ENCODE measurements at regions not wholly inside any gene's neighbourhood (a gene's known extent, or its start where the extent isn't known, plus 50 kb on each side); places are given as distances from the start of the nearest gene placed in this dataset.

DNA sequence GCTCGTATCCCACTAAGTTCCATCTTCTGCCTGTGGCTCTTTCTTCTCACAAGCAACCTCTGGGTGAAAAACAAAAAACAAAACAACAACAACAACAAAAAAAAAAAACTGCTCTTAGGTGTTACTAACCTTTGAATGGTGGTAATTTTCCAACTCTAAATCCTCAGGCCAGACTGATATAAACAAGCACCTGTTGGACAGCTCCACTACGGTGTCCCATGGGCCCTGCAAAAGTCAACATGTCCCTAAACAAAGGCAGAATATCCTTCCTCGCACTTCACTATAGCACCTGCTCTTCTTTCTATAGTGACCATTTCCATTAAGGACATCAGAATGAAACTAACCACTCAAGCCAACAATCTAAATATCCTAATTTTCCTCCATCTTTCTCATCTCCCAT lies 54.6 kb upstream of the PARM1 start:
- TF ChIP-seq, protein P1, sequence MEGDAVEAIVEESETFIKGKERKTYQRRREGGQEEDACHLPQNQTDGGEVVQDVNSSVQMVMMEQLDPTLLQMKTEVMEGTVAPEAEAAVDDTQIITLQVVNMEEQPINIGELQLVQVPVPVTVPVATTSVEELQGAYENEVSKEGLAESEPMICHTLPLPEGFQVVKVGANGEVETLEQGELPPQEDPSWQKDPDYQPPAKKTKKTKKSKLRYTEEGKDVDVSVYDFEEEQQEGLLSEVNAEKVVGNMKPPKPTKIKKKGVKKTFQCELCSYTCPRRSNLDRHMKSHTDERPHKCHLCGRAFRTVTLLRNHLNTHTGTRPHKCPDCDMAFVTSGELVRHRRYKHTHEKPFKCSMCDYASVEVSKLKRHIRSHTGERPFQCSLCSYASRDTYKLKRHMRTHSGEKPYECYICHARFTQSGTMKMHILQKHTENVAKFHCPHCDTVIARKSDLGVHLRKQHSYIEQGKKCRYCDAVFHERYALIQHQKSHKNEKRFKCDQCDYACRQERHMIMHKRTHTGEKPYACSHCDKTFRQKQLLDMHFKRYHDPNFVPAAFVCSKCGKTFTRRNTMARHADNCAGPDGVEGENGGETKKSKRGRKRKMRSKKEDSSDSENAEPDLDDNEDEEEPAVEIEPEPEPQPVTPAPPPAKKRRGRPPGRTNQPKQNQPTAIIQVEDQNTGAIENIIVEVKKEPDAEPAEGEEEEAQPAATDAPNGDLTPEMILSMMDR (IDR thresholded peaks at IDR 0.05; ENCODE audit: control extremely low read depth, extremely low read depth), result no peak

DNA sequence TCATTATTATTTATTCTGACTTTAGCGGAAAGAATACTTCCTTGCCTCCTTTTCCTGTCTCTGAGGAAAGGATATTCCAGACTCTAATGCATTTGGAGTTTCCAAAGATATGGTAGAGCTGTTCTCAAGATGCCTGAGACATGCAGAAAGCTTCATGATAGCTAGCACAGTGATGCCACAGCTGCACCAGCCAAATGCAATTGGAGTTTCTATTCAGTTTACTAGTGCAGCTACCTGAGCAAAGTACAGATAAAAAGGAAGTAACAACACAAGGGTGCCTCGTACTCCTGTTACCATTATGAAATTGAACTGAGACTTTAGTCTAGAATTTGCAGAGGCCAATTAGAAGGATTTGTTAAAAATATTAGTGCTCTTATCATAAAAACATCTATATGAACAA lies 57.5 kb upstream of the PARM1 start:
- Histone ChIP-seq H3K4me1 (ENCODE audit: control insufficient read depth in 5 of 5, insufficient read depth in 5 of 5, low read length in 5 of 5) (peaks cover 0 to 6% (median 0%) of the 10 kb centered on the region in 5 donors), H3K36me3 (ENCODE audit: control insufficient read depth in 4 of 4, insufficient read depth in 4 of 4, low read length in 4 of 4) (no peaks in the 10 kb centered on the region), H3K4me3 (no peak overlapping the region), H3K9ac (ENCODE audit: insufficient read depth in 1 of 2, low read length in 2 of 2) (no peak overlapping the region), H3K27ac (ENCODE audit: low read depth in 1 of 2, low read length in 1 of 2) (no peak overlapping the region), H3K27me3 (ENCODE audit: control insufficient read depth in 3 of 3, insufficient read depth in 3 of 3, low read length in 2 of 3) (no peaks in the 10 kb centered on the region), H3K9me3 (ENCODE audit: control insufficient read depth in 4 of 4, insufficient read depth in 3 of 4, low read length in 3 of 4) (no peaks in the 10 kb centered on the region)
- TF ChIP-seq, protein P1 (IDR thresholded peaks at IDR 0.05; ENCODE audit: control extremely low read depth, extremely low read depth), result no peak
- WGBS, 2 donors, result 70 to 73% methylated on average over 2 of the region's 2 CpGs
- no peak for ATAC-seq (ENCODE audit: insufficient read depth, low FRiP score)
- no peak for DNase-seq

More for the DNA sequence above, 54.6 kb upstream of the PARM1 start:
- DNase-seq (no peak), ATAC-seq (ENCODE audit: insufficient read depth, low FRiP score) (no peak)
- 90 to 92% methylated on average over 3 of the region's 3 CpGs for WGBS, 2 donors
- Histone ChIP-seq H3K9ac (ENCODE audit: insufficient read depth in 1 of 2, low read length in 2 of 2) (no peak overlapping the region), H3K4me3 (no peak overlapping the region), H3K27me3 (ENCODE audit: control insufficient read depth in 3 of 3, insufficient read depth in 3 of 3, low read length in 2 of 3) (no peaks in the 10 kb centered on the region), H3K36me3 (ENCODE audit: control insufficient read depth in 4 of 4, insufficient read depth in 4 of 4, low read length in 4 of 4) (no peaks in the 10 kb centered on the region), H3K4me1 (ENCODE audit: control insufficient read depth in 5 of 5, insufficient read depth in 5 of 5, low read length in 5 of 5) (peaks cover 0 to 5% (median 0%) of the 10 kb centered on the region in 5 donors), H3K27ac (ENCODE audit: low read depth in 1 of 2, low read length in 1 of 2) (no peak overlapping the region), H3K9me3 (ENCODE audit: control insufficient read depth in 4 of 4, insufficient read depth in 3 of 4, low read length in 3 of 4) (no peaks in the 10 kb centered on the region)

DNA sequence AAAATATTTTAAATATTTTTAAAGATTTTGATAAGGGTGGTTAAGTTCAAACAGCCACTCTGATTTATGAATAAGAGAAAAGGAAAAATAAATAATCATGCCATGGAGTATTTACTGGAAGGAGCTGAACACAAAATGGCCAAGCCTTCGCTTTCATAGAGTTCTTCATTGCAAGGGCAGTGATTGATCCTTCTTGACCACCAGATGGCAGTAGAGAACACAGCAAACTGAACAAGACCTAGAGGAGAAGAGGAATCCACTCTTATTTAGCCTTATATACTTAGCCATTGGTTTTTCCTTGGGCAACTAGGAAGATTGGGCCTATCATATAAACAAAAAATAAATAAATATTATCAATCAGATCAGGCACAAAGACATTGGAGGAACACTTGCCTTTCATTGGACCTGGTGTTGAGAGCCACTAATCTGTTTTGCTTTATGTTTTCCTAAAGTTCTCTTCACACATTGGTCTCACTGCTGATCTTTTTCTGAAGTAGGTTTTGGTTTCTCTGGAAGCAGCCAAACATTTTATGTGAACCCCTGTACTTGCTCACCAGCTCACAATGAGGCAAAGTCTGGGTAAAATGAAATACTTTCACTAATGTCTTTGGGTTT lies 58.1 kb upstream of the PARM1 start:
- TF ChIP-seq, protein P1 (IDR thresholded peaks at IDR 0.05; ENCODE audit: control extremely low read depth, extremely low read depth), result peak; percentile 71
- H3K4me1 ChIP-seq (ENCODE audit: control insufficient read depth in 5 of 5, insufficient read depth in 5 of 5, low read length in 5 of 5), result peaks cover 0 to 6% (median 0%) of the 10 kb centered on the region in 5 donors
- peak; percentile 32 to 90 (median 81) for DNase-seq
- H3K4me3 ChIP-seq, result no peak overlapping the region
- H3K36me3 ChIP-seq (ENCODE audit: control insufficient read depth in 4 of 4, insufficient read depth in 4 of 4, low read length in 4 of 4), result no peaks in the 10 kb centered on the region
- H3K9me3 ChIP-seq (ENCODE audit: control insufficient read depth in 4 of 4, insufficient read depth in 3 of 4, low read length in 3 of 4), result no peaks in the 10 kb centered on the region
- H3K27me3 ChIP-seq (ENCODE audit: control insufficient read depth in 3 of 3, insufficient read depth in 3 of 3, low read length in 2 of 3), result no peaks in the 10 kb centered on the region
- ATAC-seq (ENCODE audit: insufficient read depth, low FRiP score), result peak; percentile 85
- WGBS, 2 donors, result 12 to 18% methylated on average over 1 of the region's 1 CpG
- H3K9ac ChIP-seq (ENCODE audit: insufficient read depth in 1 of 2, low read length in 2 of 2), result no peak overlapping the region
- H3K27ac ChIP-seq (ENCODE audit: low read depth in 1 of 2, low read length in 1 of 2), result no peak overlapping the region

Measured in lung (tissue), 11 donors.